ENCODE measurements at regions not wholly inside any gene's neighbourhood (a gene's known extent, or its start where the extent isn't known, plus 50 kb on each side); places are given as distances from the start of the nearest gene placed in this dataset.
"Not testable (repeated sequence)": the region's sequence is repeated elsewhere in the genome, so short reads cannot be mapped to it uniquely, and the experiment has no call there.

- H3K36me3 ChIP-seq (ENCODE audit: control insufficient read depth, low read depth, low read length); H3K27me3 ChIP-seq (ENCODE audit: control insufficient read depth, insufficient read depth, low read length); H3K9me3 ChIP-seq (ENCODE audit: control insufficient read depth, low read depth, low read length); H3K9ac ChIP-seq (ENCODE audit: low read length); H3K27ac ChIP-seq (ENCODE audit: low read length); H3K4me3 ChIP-seq (ENCODE audit: low read length): not testable (repeated sequence)
- peaks cover 18% of the 10 kb centered on the region for H3K4me1 ChIP-seq (ENCODE audit: control insufficient read depth, low read depth, low read length)
Measured at GRCh38 chr1:58167131-58167530, 379.4 kb downstream of the OMA1 start.

GRCh38 chr1:58166417-58166816 lies 380.1 kb downstream of the OMA1 start:
- Histone ChIP-seq H3K36me3 (ENCODE audit: control insufficient read depth, low read depth, low read length) (no peaks in the 10 kb centered on the region), H3K27me3 (ENCODE audit: control insufficient read depth, insufficient read depth, low read length) (no peaks in the 10 kb centered on the region), H3K4me1 (ENCODE audit: control insufficient read depth, low read depth, low read length) (peaks cover 18% of the 10 kb centered on the region), H3K9ac (ENCODE audit: low read length) (no peak overlapping the region), H3K27ac (ENCODE audit: low read length) (no peak overlapping the region), H3K4me3 (ENCODE audit: low read length) (no peak overlapping the region), H3K9me3 (ENCODE audit: control insufficient read depth, low read depth, low read length) (no peaks in the 10 kb centered on the region)

GRCh38 chr1:58165073-58165472 lies 381.5 kb downstream of the OMA1 start:
- Histone ChIP-seq H3K36me3 (ENCODE audit: control insufficient read depth, low read depth, low read length) (no peaks in the 10 kb centered on the region), H3K27me3 (ENCODE audit: control insufficient read depth, insufficient read depth, low read length) (no peaks in the 10 kb centered on the region), H3K27ac (ENCODE audit: low read length) (no peak overlapping the region), H3K9me3 (ENCODE audit: control insufficient read depth, low read depth, low read length) (no peaks in the 10 kb centered on the region), H3K9ac (ENCODE audit: low read length) (no peak overlapping the region), H3K4me3 (ENCODE audit: low read length) (no peak overlapping the region), H3K4me1 (ENCODE audit: control insufficient read depth, low read depth, low read length) (peaks cover 28% of the 10 kb centered on the region)

GRCh38 chr1:58162952-58163550 lies 383.5 kb downstream of the OMA1 start:
- Histone ChIP-seq H3K4me3 (ENCODE audit: low read length) (no peak overlapping the region), H3K36me3 (ENCODE audit: control insufficient read depth, low read depth, low read length) (no peaks in the 10 kb centered on the region), H3K27ac (ENCODE audit: low read length) (no peak overlapping the region), H3K4me1 (ENCODE audit: control insufficient read depth, low read depth, low read length) (peaks cover 26% of the 10 kb centered on the region), H3K27me3 (ENCODE audit: control insufficient read depth, insufficient read depth, low read length) (no peaks in the 10 kb centered on the region), H3K9ac (ENCODE audit: low read length) (no peak overlapping the region), H3K9me3 (ENCODE audit: control insufficient read depth, low read depth, low read length) (no peaks in the 10 kb centered on the region)

GRCh38 chr1:58159434-58159830 lies 387.1 kb downstream of the OMA1 start:
- Histone ChIP-seq H3K36me3 (ENCODE audit: control insufficient read depth, low read depth, low read length) (no peaks in the 10 kb centered on the region), H3K4me3 (ENCODE audit: low read length) (no peak overlapping the region), H3K27ac (ENCODE audit: low read length) (no peak overlapping the region), H3K27me3 (ENCODE audit: control insufficient read depth, insufficient read depth, low read length) (no peaks in the 10 kb centered on the region), H3K9ac (ENCODE audit: low read length) (no peak overlapping the region), H3K4me1 (ENCODE audit: control insufficient read depth, low read depth, low read length) (peaks cover 48% of the 10 kb centered on the region), H3K9me3 (ENCODE audit: control insufficient read depth, low read depth, low read length) (no peaks in the 10 kb centered on the region)

- H3K27ac ChIP-seq (ENCODE audit: low read length) = no peak overlapping the region
- peaks cover 48% of the 10 kb centered on the region for H3K4me1 ChIP-seq (ENCODE audit: control insufficient read depth, low read depth, low read length)
- no peaks in the 10 kb centered on the region for H3K27me3 ChIP-seq (ENCODE audit: control insufficient read depth, insufficient read depth, low read length)
- no peak overlapping the region for H3K9ac ChIP-seq (ENCODE audit: low read length)
- H3K4me3 ChIP-seq (ENCODE audit: low read length) = no peak overlapping the region
- no peaks in the 10 kb centered on the region for H3K36me3 ChIP-seq (ENCODE audit: control insufficient read depth, low read depth, low read length)
- no peaks in the 10 kb centered on the region for H3K9me3 ChIP-seq (ENCODE audit: control insufficient read depth, low read depth, low read length)
Measured at GRCh38 chr1:58158506-58159433, 387.8 kb downstream of the OMA1 start.

DNA sequence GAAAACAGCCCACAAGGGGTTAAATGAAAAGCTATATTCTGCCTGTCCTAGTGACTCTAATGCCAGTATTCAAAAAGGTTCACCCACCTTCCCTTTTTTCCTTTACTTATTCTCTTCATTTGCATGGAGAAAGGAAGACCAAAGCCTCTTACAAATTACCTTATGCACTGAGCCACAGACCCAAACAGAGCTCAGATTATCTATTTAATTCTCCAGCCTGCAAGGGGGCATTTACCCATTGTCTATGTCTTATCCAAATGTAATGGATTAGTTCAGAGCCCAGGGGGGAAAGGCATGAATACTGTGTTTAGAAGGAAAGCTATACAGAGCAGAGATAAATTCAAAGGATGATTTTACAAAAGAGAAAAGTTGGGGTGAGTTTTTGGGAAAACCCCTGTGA lies 388.5 kb downstream of the OMA1 start:
- H3K4me3 ChIP-seq (ENCODE audit: low read length) = no peak overlapping the region
- H3K4me1 ChIP-seq (ENCODE audit: control insufficient read depth, low read depth, low read length) = peaks cover 48% of the 10 kb centered on the region
- H3K9me3 ChIP-seq (ENCODE audit: control insufficient read depth, low read depth, low read length) = no peaks in the 10 kb centered on the region
- no peaks in the 10 kb centered on the region for H3K27me3 ChIP-seq (ENCODE audit: control insufficient read depth, insufficient read depth, low read length)
- H3K27ac ChIP-seq (ENCODE audit: low read length) = no peak overlapping the region
- H3K9ac ChIP-seq (ENCODE audit: low read length) = no peak overlapping the region
- H3K36me3 ChIP-seq (ENCODE audit: control insufficient read depth, low read depth, low read length) = no peaks in the 10 kb centered on the region

- Histone ChIP-seq H3K9ac (ENCODE audit: low read length) (no peak overlapping the region), H3K4me3 (ENCODE audit: low read length) (no peak overlapping the region), H3K27me3 (ENCODE audit: control insufficient read depth, insufficient read depth, low read length) (no peaks in the 10 kb centered on the region), H3K36me3 (ENCODE audit: control insufficient read depth, low read depth, low read length) (no peaks in the 10 kb centered on the region), H3K9me3 (ENCODE audit: control insufficient read depth, low read depth, low read length) (no peaks in the 10 kb centered on the region), H3K4me1 (ENCODE audit: control insufficient read depth, low read depth, low read length) (peaks cover 44% of the 10 kb centered on the region), H3K27ac (ENCODE audit: low read length) (no peak overlapping the region)
Measured at GRCh38 chr1:58157256-58157655, 389.3 kb downstream of the OMA1 start.

- H3K4me3 ChIP-seq (ENCODE audit: low read length) = no peak overlapping the region
- no peaks in the 10 kb centered on the region for H3K36me3 ChIP-seq (ENCODE audit: control insufficient read depth, low read depth, low read length)
- H3K27me3 ChIP-seq (ENCODE audit: control insufficient read depth, insufficient read depth, low read length) = no peaks in the 10 kb centered on the region
- H3K27ac ChIP-seq (ENCODE audit: low read length) = no peak overlapping the region
- H3K9me3 ChIP-seq (ENCODE audit: control insufficient read depth, low read depth, low read length) = no peaks in the 10 kb centered on the region
- peaks cover 44% of the 10 kb centered on the region for H3K4me1 ChIP-seq (ENCODE audit: control insufficient read depth, low read depth, low read length)
- no peak overlapping the region for H3K9ac ChIP-seq (ENCODE audit: low read length)
Measured at GRCh38 chr1:58156831-58157230, 389.7 kb downstream of the OMA1 start.

- Histone ChIP-seq H3K36me3 (ENCODE audit: control insufficient read depth, low read depth, low read length) (no peaks in the 10 kb centered on the region), H3K27ac (ENCODE audit: low read length) (no peak overlapping the region), H3K9me3 (ENCODE audit: control insufficient read depth, low read depth, low read length) (no peaks in the 10 kb centered on the region), H3K27me3 (ENCODE audit: control insufficient read depth, insufficient read depth, low read length) (no peaks in the 10 kb centered on the region), H3K4me3 (ENCODE audit: low read length) (no peak overlapping the region), H3K4me1 (ENCODE audit: control insufficient read depth, low read depth, low read length) (peaks cover 42% of the 10 kb centered on the region), H3K9ac (ENCODE audit: low read length) (no peak overlapping the region)
Measured at GRCh38 chr1:58156124-58156468, 390.4 kb downstream of the OMA1 start.

DNA sequence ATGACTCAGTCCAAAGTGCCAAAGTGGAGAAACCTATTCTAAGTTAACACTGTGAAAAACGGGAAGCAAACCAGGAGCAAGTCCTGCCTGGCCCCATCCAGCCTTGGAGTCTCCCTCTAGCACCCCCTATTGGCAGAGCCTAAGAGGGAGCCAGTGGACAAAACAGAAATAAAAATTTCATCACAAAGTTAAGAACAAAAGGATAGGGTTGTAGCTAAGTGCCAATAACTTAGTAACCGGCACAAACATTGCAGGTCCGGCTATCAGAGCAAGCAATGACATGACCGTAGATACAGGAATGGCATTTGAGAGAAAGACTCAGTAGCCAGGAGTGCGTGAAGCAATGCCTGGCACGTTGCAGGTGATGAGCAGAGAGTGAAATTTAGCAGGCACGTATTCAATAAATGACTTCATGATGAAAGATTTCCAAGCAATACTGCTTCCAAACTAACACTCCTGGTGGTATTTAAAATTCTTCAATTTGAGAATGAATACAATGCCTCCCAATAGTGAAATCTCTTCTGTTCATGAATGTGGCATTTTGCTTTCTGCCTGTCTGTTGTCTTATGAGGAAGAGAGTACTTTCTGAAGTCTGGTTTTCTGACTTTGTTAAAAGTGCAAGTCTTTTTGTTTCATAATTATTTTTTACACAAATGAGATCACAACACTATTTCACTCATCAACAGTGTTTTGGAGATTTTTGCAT lies 391.0 kb downstream of the OMA1 start:
- Histone ChIP-seq H3K27me3 (ENCODE audit: control insufficient read depth, insufficient read depth, low read length) (no peaks in the 10 kb centered on the region), H3K4me1 (ENCODE audit: control insufficient read depth, low read depth, low read length) (peaks cover 37% of the 10 kb centered on the region), H3K27ac (ENCODE audit: low read length) (no peak overlapping the region), H3K36me3 (ENCODE audit: control insufficient read depth, low read depth, low read length) (no peaks in the 10 kb centered on the region), H3K9ac (ENCODE audit: low read length) (no peak overlapping the region), H3K4me3 (ENCODE audit: low read length) (no peak overlapping the region), H3K9me3 (ENCODE audit: control insufficient read depth, low read depth, low read length) (no peaks in the 10 kb centered on the region)
